ENCODE measurements at regions not wholly inside any gene's neighbourhood (a gene's known extent, or its start where the extent isn't known, plus 50 kb on each side); places are given as distances from the start of the nearest gene placed in this dataset.

DNA sequence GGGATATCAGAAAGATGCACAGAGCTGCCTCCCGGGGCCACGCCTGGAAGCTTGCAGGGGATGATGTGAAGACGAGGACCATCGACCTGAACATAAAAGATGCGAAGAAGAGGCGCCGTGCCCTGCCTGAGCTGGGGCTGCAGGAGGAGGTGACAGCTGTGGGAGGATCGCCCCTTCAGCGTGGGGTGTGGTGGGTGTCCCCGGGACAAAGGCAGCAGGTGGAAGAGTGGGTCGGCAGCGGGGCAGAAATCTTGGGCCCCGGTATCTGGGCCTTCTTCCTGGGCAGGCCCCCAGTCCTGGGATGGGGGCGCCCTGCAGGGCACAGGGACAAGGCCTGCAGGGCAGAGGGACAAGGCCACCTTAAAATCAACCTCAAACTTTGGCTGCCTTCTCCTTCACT, 134.9 kb downstream of the OR13A1 start:
- peak overlapping the region; percentile 60 for H3K27ac Mint-ChIP-seq
- H2AFZ ChIP-seq (replicated peaks) = no peak overlapping the region

DNA sequence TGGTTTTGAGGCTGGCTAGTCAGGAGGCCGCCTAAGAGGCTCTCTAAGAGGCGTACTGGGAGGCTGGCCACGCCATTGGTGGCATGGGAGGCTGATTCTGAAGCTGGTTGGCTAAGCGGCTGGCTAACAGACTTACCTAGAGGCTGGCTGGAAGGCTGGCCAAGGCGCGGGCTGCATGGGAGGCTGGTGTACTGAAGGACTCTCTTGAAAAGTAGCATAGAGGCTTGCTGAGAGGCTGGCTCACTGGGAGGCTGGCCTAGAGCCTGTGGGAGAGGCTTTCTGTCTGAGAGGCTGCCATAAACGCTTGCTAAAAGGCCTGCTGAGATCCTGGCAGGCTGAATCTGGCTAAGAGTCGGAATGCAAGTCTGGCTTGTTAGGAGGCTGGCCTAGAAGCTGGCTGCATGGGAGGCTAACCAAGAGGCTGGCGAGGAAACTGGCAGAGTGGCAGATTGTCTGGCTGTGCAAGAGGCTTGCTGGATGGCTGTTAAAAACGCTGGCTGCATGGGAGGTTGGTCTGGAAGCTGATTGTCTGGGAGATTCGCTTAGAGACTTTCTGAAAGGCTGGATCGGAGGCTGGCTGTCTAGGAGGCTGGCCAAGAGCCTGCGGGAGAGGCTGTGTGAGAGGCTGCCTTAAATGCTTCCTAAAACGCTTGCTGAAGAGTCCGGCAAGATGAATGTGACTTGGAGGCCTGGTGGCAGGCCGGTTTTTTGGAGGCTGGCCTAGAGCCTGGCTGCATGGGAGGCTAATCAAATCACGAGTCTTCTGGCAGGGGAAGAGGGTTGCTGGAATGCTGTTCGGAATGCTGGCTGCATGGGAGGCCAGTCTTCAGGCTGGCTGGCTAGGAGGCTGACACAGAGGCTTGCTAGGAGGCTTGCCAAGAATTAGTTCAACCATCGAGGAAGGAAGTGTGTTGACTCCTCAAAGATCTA, 134.2 kb downstream of the OR13A1 start:
- no peaks in the 10 kb centered on the region for H3K4me1 ChIP-seq
- no peaks in the 10 kb centered on the region for H3K27me3 ChIP-seq
- no peaks in the 10 kb centered on the region for H3K79me2 ChIP-seq (ENCODE audit: low read depth)
- Mint-ChIP-seq H3K9me3 (no peaks in the 10 kb centered on the region), H3K4me1 (peaks cover 16% of the 10 kb centered on the region), H3K27ac (no peak overlapping the region), H3K4me3 (peak overlapping the region; percentile 62), H3K36me3 (no peaks in the 10 kb centered on the region), H3K27me3 (ENCODE audit: insufficient read depth, low read depth) (no peaks in the 10 kb centered on the region)
- no peak overlapping the region for H3K27ac ChIP-seq
- no peaks in the 10 kb centered on the region for H3F3A ChIP-seq (ENCODE audit: low read depth)
- no peak overlapping the region for H3K4me3 ChIP-seq
- no peak for DNase-seq (ENCODE audit: low spot score)
- peak overlapping the region; percentile 63 for H2AFZ ChIP-seq (replicated peaks)
- no peaks in the 10 kb centered on the region for H4K20me1 ChIP-seq (ENCODE audit: low read depth)
- TF ChIP-seq EZH2phosphoT487 (IDR thresholded peaks at IDR 0.05) (no peak), EZH2 (IDR thresholded peaks at IDR 0.05) (no peak)
- TF ChIP-seq, protein P1, sequence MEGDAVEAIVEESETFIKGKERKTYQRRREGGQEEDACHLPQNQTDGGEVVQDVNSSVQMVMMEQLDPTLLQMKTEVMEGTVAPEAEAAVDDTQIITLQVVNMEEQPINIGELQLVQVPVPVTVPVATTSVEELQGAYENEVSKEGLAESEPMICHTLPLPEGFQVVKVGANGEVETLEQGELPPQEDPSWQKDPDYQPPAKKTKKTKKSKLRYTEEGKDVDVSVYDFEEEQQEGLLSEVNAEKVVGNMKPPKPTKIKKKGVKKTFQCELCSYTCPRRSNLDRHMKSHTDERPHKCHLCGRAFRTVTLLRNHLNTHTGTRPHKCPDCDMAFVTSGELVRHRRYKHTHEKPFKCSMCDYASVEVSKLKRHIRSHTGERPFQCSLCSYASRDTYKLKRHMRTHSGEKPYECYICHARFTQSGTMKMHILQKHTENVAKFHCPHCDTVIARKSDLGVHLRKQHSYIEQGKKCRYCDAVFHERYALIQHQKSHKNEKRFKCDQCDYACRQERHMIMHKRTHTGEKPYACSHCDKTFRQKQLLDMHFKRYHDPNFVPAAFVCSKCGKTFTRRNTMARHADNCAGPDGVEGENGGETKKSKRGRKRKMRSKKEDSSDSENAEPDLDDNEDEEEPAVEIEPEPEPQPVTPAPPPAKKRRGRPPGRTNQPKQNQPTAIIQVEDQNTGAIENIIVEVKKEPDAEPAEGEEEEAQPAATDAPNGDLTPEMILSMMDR (IDR thresholded peaks at IDR 0.05) = no peak
- no peak overlapping the region for H3K9ac ChIP-seq
- H3K36me3 ChIP-seq = no peaks in the 10 kb centered on the region
- H3K4me2 ChIP-seq = no peak overlapping the region
- H3K9me3 ChIP-seq (ENCODE audit: low read depth) = no peaks in the 10 kb centered on the region

More for the DNA sequence above, 134.9 kb downstream of the OR13A1 start:
- Histone ChIP-seq H3K36me3 (no peaks in the 10 kb centered on the region), H3K4me1 (no peaks in the 10 kb centered on the region), H3K27me3 (no peaks in the 10 kb centered on the region), H3K4me2 (no peak overlapping the region), H3K9me3 (ENCODE audit: low read depth) (no peaks in the 10 kb centered on the region), H3K27ac (no peak overlapping the region), H3K9ac (no peak overlapping the region), H4K20me1 (ENCODE audit: low read depth) (no peaks in the 10 kb centered on the region), H3K79me2 (ENCODE audit: low read depth) (no peaks in the 10 kb centered on the region), H3F3A (ENCODE audit: low read depth) (no peaks in the 10 kb centered on the region), H3K4me3 (no peak overlapping the region)
- Mint-ChIP-seq H3K27me3 (ENCODE audit: insufficient read depth, low read depth) (no peaks in the 10 kb centered on the region), H3K4me3 (no peak overlapping the region), H3K9me3 (no peaks in the 10 kb centered on the region), H3K4me1 (peaks cover 23% of the 10 kb centered on the region), H3K36me3 (no peaks in the 10 kb centered on the region)
- TF ChIP-seq, protein P1 (IDR thresholded peaks at IDR 0.05) = no peak
- TF ChIP-seq EZH2 (IDR thresholded peaks at IDR 0.05) (no peak), EZH2phosphoT487 (IDR thresholded peaks at IDR 0.05) (no peak)
- no peak for DNase-seq (ENCODE audit: low spot score)

DNA sequence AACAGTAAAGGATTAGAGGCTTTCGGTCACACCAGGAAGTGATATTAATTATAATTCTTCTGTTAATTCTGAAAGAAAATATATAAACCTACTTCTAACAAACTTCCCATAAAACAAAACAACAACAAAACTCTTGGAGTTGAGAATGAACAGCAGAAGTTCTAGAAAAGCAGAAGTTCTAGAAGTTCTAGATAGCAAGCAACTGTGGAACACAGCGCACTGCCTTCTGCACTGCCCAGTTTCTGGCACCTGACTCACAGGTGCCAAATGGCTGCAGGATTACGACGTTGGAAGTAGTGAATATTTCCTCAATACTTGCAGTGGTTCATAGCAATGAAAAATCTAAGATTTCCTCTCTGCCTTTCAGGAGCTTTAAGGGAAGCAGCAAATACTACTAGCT, 132.2 kb downstream of the OR13A1 start:
- Histone ChIP-seq H3K9me3 (ENCODE audit: low read depth) (no peaks in the 10 kb centered on the region), H2AFZ (replicated peaks) (no peak overlapping the region), H3K4me2 (no peak overlapping the region), H3K27me3 (no peaks in the 10 kb centered on the region), H3K4me1 (peaks cover 5% of the 10 kb centered on the region), H3K79me2 (ENCODE audit: low read depth) (no peaks in the 10 kb centered on the region), H3K36me3 (no peaks in the 10 kb centered on the region), H3K27ac (no peak overlapping the region), H3K9ac (no peak overlapping the region), H4K20me1 (ENCODE audit: low read depth) (no peaks in the 10 kb centered on the region), H3F3A (ENCODE audit: low read depth) (no peaks in the 10 kb centered on the region), H3K4me3 (no peak overlapping the region)
- Mint-ChIP-seq H3K27ac (no peak overlapping the region), H3K4me3 (no peak overlapping the region), H3K9me3 (no peaks in the 10 kb centered on the region), H3K4me1 (peaks cover 8% of the 10 kb centered on the region), H3K36me3 (no peaks in the 10 kb centered on the region), H3K27me3 (ENCODE audit: insufficient read depth, low read depth) (no peaks in the 10 kb centered on the region)
- TF ChIP-seq EZH2 (IDR thresholded peaks at IDR 0.05) (no peak), EZH2phosphoT487 (IDR thresholded peaks at IDR 0.05) (no peak)
- no peak for DNase-seq (ENCODE audit: low spot score)

Data from neural progenitor cell (in vitro differentiated cells).